VCaP (cell line): ENCODE measurements at regions not wholly inside any gene's neighbourhood (a gene's known extent, or its start where the extent isn't known, plus 50 kb on each side); places are given as distances from the start of the nearest gene placed in this dataset.
"Not testable (repeated sequence)": the region's sequence is repeated elsewhere in the genome, so short reads cannot be mapped to it uniquely, and the experiment has no call there.

Source experiments
- H3K27ac ChIP-seq: fragments of 450-650 bp; 2 replicates; pipeline ENCODE4 v1.5.1; 2017
- CTCF ChIP-seq: fragments of 450-650 bp; conservative IDR thresholded peaks from 2 replicates; pipeline ENCODE4 v1.5.1; 2017; ENCODE audit warnings: mild to moderate bottlenecking, moderate library complexity

GRCh38 chrX:130539721-130540321, 138.0 kb downstream of the RBMX2 start:
- peak; percentile 85 for TF ChIP-seq CTCF
- H3K27ac ChIP-seq, result no peak overlapping the region

GRCh38 chrX:130543603-130544325, 142.0 kb downstream of the RBMX2 start:
- TF ChIP-seq CTCF, result no peak

GRCh38 chrX:130545796-130546195, 144.0 kb downstream of the RBMX2 start:
- no peak for TF ChIP-seq CTCF
- H3K27ac ChIP-seq, result no peak overlapping the region

More at GRCh38 chrX:130543603-130544325, 142.0 kb downstream of the RBMX2 start:
- no peak overlapping the region for H3K27ac ChIP-seq

- not testable (repeated sequence) for H3K27ac ChIP-seq
Measured at GRCh38 chrX:130549382-130549781, 147.6 kb downstream of the RBMX2 start.

GRCh38 chrX:130550351-130550750, 148.6 kb downstream of the RBMX2 start:
- H3K27ac ChIP-seq, result no peak overlapping the region
- no peak for TF ChIP-seq CTCF

- no peak for TF ChIP-seq CTCF
- no peak overlapping the region for H3K27ac ChIP-seq
Measured at GRCh38 chrX:130552444-130553073, 150.8 kb downstream of the RBMX2 start.

- no peak overlapping the region for H3K27ac ChIP-seq
- TF ChIP-seq CTCF, result no peak
Measured at GRCh38 chrX:130555341-130555740, 153.6 kb downstream of the RBMX2 start.

GRCh38 chrX:130555757-130556156, 154.0 kb downstream of the RBMX2 start:
- H3K27ac ChIP-seq, result no peak overlapping the region
- TF ChIP-seq CTCF, result no peak
